PC-9 (cell line): ENCODE measurements at regions not wholly inside any gene's neighbourhood (a gene's known extent, or its start where the extent isn't known, plus 50 kb on each side); places are given as distances from the start of the nearest gene placed in this dataset.
A peak's percentile ranks its signal among the peaks of the same experiment; 100 is the strongest.

ENCODE experiments used
- CTCF ChIP-seq: fragments of 200-600 bp; sonication (generic); conservative IDR thresholded peaks from 2 replicates; pipeline ENCODE4 v1.6.1; 2017; ENCODE audit warnings: mixed run types, antibody characterized with exemption, mild to moderate bottlenecking, moderate library complexity
- EZH2 ChIP-seq: fragments of 200-600 bp; sonication (generic); IDR thresholded peaks from 2 replicates; pipeline ENCODE4 v1.8.0; 2017; ENCODE audit warnings: antibody characterized with exemption, low read depth

GRCh38 chr2:216777637-216778273 is 82.1 kb downstream of the TNP1 start:
- peak; percentile 61 for TF ChIP-seq CTCF
- TF ChIP-seq EZH2 = no peak
